ENCODE measurements at regions not wholly inside any gene's neighbourhood (a gene's known extent, or its start where the extent isn't known, plus 50 kb on each side); places are given as distances from the start of the nearest gene placed in this dataset.

DNA sequence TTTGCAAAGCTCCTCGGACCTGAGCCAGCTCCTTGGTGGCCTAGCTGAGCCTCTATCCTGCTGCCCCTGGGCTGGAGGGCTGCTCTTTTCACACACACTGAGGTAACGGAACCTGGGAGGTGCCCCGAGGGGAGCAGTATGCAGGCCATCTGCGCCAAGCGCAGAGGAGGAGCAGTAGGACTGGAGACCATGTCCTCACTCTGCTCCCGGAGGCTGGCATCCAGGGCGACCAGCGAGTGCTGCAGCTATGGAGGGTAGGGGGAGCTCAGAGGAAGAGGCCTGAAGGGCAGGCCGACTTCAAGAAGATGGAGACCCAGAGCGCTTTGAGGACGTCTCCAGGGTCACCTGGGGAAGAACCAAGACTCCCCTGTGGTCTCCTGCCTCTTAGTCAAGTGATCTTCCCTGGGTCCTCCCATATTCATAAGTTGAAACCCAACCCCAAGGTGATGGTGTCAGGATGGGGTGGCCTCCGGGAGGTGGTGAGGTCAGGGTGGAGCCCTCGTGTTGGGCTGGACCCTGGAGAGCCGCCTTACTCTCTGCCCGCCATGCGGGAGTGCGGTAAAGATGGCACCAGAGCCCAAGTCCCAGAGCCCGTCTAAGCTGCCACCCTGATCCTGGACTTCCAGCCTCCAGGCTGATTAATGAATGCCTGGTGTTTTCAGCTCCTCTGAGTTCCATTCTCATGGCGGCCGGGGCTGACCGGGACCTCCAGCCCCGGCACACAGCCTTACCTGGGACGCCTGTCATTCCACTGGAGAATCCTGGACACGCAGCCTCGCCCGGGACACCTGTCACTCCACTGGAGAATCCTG is 160.7 kb downstream of the NDUFA10 start:
- no peak for DNase-seq

GRCh38 chr2:239862613-239863012 is 162.5 kb downstream of the NDUFA10 start:
- DNase-seq, result no peak

DNA sequence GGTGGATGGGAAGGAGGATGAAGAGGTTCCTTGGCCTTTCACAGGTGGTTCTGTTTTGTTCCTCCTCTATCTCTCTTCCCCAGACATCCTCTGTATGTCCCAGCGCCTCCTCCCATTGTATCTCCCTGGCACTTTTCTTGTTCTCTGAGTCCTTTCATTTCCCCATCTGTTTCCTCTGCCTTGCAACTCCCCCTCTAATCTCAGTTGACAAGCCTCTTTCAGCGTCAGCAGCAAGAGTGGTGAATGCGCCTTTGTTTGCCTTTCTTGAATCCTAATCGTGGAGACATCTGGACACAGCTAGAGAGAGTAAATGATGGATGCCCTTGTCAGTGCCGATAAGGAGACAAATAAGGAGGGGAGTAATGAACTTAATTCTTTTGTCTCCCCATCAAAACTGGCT is 167.0 kb downstream of the NDUFA10 start:
- no peak for DNase-seq

DNA sequence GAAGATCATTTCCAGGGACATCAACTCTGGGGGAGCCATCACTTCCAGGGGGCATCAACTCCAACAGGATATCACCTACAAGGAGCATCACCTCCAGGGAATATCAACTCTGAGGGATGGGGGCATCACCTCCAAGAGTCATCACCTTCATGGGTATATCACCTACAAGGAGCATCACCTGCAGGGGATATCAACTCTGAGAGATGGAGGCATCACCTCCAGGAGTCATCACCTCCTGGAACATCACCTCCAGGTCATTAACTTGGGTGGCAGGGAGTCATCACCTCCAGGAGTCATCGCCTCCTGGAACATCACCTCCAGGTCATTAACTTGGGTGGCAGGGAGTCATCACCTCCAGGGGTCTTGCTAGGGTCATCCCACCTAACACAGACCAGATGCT is 167.6 kb downstream of the NDUFA10 start:
- DNase-seq, result no peak

- DNase-seq, result no peak
These were observed 168.4 kb downstream of the NDUFA10 start for GRCh38 chr2:239856620-239857285.

- DNase-seq, result no peak
These were observed 169.1 kb downstream of the NDUFA10 start for GRCh38 chr2:239855863-239856587.

GRCh38 chr2:239854596-239854995 is 170.5 kb downstream of the NDUFA10 start:
- DNase-seq, result no peak

DNA sequence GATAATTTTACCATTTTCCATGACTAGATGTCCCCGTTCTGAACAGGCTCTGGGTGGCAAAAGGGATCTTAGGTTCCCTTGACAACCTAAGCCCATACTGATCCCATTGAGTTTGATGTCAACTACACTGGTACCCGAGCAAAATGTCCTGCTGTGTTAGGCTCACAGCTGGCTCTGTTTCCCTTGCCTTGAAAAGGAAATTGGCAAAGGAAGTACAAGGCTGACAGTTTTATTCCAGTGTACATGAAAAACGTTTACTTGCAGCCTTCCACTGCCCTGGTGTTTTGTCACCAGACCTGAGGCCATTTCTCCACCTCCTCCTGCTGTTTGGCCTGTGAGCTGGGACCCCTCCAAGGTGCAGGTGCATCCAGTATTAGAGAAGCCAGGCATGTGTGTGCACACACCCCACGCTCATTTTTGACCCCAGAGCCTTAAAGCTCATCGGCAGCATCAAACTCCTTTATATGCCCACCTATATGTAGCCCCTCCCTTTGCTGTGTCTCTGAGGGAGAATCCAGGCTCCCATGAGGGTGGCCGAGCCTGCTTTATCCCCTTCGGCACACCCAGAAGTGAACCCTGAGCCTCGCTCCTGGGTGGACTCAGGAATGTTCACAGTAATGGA is 171.3 kb downstream of the NDUFA10 start:
- no peak for DNase-seq

- no peak for DNase-seq
These were observed 172.0 kb downstream of the NDUFA10 start for GRCh38 chr2:239853121-239853520.

- DNase-seq, result no peak
These were observed 172.9 kb downstream of the NDUFA10 start for GRCh38 chr2:239852272-239852671.

GRCh38 chr2:239846789-239847676 is 178.1 kb downstream of the NDUFA10 start:
- no peak for DNase-seq

DNA sequence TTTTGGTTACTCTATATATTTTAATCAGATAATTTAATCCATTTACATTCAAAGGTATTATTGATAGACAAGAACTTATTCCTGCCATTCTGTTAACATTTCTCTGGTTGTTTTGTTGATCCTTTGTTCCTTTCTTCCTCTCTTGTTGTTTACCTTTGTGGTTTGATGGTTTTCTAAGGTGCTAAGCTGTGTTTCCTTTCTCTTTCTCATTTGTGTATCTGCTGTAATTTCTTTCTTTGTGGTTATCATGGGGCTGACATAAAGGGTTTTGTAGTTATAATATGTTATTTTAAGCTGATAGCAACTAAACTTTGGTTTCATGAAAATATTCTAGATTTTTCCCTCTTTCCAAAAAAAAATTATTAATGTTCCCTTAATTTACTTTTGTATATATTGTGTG is 179.2 kb downstream of the NDUFA10 start:
- no peak for DNase-seq

- no peak for DNase-seq
These were observed 185.8 kb downstream of the NDUFA10 start for GRCh38 chr2:239839306-239839705.

GRCh38 chr2:239836021-239836765 is 188.9 kb downstream of the NDUFA10 start:
- no peak for DNase-seq

DNA sequence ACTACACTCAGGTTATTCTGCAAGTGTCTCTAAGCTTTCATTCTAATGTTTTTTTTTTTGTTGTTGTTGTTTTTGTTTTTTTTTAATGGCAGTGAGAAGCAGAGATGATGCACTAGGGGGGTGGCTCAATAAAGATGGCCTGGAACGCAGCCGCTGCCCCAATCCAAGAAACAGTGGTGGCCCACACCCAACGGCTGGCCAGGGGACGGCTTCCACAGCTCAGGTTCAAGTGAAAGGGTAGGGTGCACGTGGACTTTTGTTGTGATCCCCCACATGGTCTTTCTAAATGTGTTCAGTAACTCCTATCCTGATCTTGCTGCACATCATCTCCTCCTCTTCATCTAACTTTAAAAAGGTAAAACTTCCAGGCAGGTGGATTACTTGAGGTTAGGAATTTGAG is 190.1 kb downstream of the NDUFA10 start:
- no peak for DNase-seq

GRCh38 chr2:239834143-239834542 is 191.0 kb downstream of the NDUFA10 start:
- no peak for DNase-seq

DNA sequence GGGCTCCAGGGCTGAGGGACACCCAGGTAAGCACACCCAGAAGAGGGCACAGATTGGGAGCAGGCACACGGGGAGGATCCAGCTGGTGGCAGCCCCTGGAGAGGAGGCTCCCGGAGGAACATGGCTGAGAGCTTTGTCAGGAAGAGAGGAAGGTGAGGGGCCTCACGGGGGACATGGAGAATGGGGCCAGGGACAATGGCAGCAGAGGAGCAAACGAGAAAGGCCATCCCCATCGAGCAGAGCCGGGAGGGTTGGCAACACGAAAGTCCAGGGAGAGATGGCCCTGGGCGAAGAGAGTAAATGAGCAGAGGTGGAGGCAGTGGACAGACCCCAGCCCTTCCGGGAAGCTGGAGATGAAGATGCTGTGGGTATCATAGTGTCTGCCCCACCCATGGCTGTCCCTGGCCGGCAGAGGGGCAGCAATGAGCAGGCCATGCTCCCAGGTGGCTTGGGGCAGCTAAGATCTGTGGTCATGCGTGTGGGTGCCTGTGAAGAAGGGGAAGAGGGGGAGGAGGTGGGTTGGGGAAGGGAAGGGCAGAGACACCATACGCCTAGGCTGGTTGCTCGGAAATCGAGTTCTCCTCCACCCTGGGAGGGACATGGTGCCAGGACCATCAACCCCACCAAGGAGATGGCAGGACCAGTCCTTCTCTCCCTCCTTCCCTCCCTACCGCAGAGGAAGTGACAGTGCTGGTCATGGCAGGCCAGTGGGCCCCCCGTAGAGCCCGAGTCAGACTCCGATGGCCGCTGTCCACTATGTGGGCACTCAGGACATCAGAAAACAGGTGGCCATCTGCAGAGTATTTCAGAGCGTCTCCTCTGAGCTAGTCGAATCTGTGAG is 191.7 kb downstream of the NDUFA10 start:
- no peak for DNase-seq

- no peak for DNase-seq
These were observed 192.5 kb downstream of the NDUFA10 start for GRCh38 chr2:239832490-239833268.

GRCh38 chr2:239831861-239832489 is 193.2 kb downstream of the NDUFA10 start:
- no peak for DNase-seq

Measured in GOT3 (cell line).